Lower leg skin (tissue), 4 donors: ENCODE measurements at regions not wholly inside any gene's neighbourhood (a gene's known extent, or its start where the extent isn't known, plus 50 kb on each side); places are given as distances from the start of the nearest gene placed in this dataset.
"Not testable (repeated sequence)": the region's sequence is repeated elsewhere in the genome, so short reads cannot be mapped to it uniquely, and the experiment has no call there.

ENCODE experiments used
- DNase-seq, 2 donors: peaks; one replicate each; pipeline ENCODE4 v3.0.0-alpha.2; 2019; ENCODE audit warnings: low spot score in 2 of 2
- H3K4me3 ChIP-seq: fragments of 200-600 bp; sonication (generic); 2 replicates; pipeline ENCODE4 v1.5.1; 2017; ENCODE audit warnings: mild to moderate bottlenecking, low read depth; ENCODE audit not compliant: poor library complexity, severe bottlenecking
- POLR2A ChIP-seq, 2 donors: fragments of 450-650 bp; IDR thresholded peaks; one replicate each; pipeline ENCODE4 v1.6.1; 2016 to 2017; ENCODE audit warnings: antibody characterized with exemption in 2 of 2, mild to moderate bottlenecking in 1 of 2, moderate library complexity in 1 of 2
- WGBS, 2 donors: methylation state at CpG; one replicate each; pipeline ENCODE4 v1.1.5; 2018; 5-methylcytosine and 5-hydroxymethylcytosine counted together
- intact Hi-C: fragments of 100-400 bp; cut with DNase I; formaldehyde crosslinking; loops from one replicate; pipeline ENCODE4 v1.15.0; 2023; ENCODE audit warnings: low total_unique reads
- TF ChIP-seq, protein P1 (sequence below), 3 donors: fragments of 450-650 bp; IDR thresholded peaks; one replicate each; pipeline ENCODE4 v1.5.1; 2016; ENCODE audit warnings: antibody characterized with exemption in 3 of 3, mild to moderate bottlenecking in 3 of 3, moderate library complexity in 2 of 3

- 92% methylated on average over 2 of the region's 4 CpGs; no CpG with 5 or more reads in 1 of the 2 donors for WGBS, 2 donors
These were observed 163.5 kb downstream of the FAM47A start for GRCh38 chrX:33968611-33969010.

DNA sequence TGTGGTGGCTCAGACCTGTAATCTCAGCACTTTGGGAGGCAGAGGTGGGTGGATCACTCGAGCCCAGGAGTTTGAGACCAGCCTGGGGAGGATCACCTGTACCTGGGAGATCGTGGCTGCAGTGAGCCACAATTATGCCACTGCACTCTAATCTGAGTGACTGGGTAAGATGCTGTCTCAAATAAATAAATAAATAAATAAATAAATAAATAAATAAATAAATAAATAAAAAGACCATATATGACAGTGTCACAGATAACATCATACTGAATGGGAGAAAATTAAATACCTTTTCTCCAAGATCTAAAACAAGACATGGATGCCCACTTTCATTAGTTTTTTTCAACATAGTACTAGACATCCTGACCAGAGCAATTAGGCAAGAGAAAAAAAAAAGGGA lies 182.8 kb downstream of the FAM47A start:
- no peak for TF ChIP-seq POLR2A (IDR thresholded peaks at IDR 0.05)
- TF ChIP-seq, protein P1, sequence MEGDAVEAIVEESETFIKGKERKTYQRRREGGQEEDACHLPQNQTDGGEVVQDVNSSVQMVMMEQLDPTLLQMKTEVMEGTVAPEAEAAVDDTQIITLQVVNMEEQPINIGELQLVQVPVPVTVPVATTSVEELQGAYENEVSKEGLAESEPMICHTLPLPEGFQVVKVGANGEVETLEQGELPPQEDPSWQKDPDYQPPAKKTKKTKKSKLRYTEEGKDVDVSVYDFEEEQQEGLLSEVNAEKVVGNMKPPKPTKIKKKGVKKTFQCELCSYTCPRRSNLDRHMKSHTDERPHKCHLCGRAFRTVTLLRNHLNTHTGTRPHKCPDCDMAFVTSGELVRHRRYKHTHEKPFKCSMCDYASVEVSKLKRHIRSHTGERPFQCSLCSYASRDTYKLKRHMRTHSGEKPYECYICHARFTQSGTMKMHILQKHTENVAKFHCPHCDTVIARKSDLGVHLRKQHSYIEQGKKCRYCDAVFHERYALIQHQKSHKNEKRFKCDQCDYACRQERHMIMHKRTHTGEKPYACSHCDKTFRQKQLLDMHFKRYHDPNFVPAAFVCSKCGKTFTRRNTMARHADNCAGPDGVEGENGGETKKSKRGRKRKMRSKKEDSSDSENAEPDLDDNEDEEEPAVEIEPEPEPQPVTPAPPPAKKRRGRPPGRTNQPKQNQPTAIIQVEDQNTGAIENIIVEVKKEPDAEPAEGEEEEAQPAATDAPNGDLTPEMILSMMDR (IDR thresholded peaks at IDR 0.05), result no peak
- WGBS, 2 donors, result 40 to 91% methylated on average over 2 of the region's 2 CpGs

More at GRCh38 chrX:33968611-33969010, 163.5 kb downstream of the FAM47A start:
- no peak for DNase-seq
- no peak overlapping the region for H3K4me3 ChIP-seq
- no peak for TF ChIP-seq POLR2A (IDR thresholded peaks at IDR 0.05)
- TF ChIP-seq, protein P1 (IDR thresholded peaks at IDR 0.05), result no peak
- intact Hi-C loops, result no loop called here

DNA sequence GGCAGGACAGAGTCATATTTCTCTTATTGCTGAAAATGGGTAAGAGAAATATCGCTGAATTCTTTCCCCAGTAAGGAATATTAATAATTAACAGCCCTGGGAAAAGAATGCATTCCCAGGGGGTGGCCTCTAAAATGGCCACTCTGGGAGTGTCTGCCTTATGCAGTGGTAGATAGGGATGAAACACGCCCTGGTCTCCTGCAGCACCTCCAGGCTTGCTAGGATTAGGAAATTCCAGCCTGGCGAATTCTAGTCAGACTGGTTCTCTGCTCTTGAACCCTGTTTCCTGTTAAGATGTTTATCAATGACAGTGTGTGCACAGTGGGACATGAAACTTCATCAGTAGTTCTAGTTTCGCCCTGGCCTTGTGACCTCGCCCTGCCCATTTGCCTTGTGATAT lies 205.9 kb downstream of the FAM47A start:
- intact Hi-C loops, H3K4me3 ChIP-seq, DNase-seq: not testable (repeated sequence)
- WGBS, 2 donors, result 79 to 88% methylated on average over 5 of the region's 5 CpGs

More for the DNA sequence above, 182.8 kb downstream of the FAM47A start:
- DNase-seq, result no peak
- intact Hi-C loops, result no loop called here
- no peak overlapping the region for H3K4me3 ChIP-seq

DNA sequence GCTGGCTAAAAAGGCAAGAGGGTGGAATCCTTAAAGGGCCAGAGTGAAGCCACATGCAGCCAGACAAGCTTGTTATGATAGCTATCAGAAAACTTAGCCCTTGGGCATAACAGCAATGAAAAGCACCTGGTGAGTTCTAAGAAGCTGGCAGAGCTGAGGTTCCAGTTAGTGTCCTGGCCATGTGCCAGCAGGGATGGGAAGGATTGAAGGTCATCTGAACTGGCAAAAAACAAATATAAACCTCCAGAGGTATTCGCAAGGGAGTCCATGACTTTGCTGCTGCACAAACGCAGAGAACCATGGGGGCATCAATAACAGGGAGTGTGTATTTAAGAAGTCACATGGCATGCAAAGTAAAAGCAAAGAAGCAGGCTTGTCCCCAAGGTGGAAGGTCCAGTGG lies 208.9 kb downstream of the FAM47A start:
- DNase-seq, result no peak
- WGBS, 2 donors, result 68 to 92% methylated on average over 2 of the region's 2 CpGs
- intact Hi-C loops, result no loop called here
- TF ChIP-seq, protein P1 (IDR thresholded peaks at IDR 0.05), result no peak
- no peak for TF ChIP-seq POLR2A (IDR thresholded peaks at IDR 0.05)
- H3K4me3 ChIP-seq, result no peak overlapping the region

DNA sequence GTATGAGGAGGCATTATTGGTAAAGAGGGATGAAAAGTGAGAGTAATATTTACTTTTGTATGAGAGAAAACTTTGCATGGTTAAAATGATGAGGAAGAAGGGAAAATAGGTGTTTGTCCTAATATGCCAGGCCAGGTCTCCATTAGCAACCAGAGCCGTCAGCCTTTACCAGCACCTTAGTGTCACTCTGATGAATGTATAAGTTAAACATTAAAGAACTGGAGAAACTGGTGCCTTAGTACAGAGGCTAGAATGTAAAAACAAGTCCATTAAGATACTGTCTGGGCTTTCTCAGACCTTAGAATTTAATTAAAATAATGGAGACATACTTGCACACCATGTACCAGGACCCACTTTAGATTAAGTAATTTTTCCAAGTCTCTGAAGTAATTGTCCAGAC lies 222.3 kb downstream of the FAM47A start:
- H3K4me3 ChIP-seq, result no peak overlapping the region
- no peak for DNase-seq
- WGBS, 2 donors, result 69 to 76% methylated on average over 1 of the region's 1 CpG
- intact Hi-C loops, result no loop called here
- TF ChIP-seq POLR2A (IDR thresholded peaks at IDR 0.05), result no peak
- TF ChIP-seq, protein P1 (IDR thresholded peaks at IDR 0.05), result no peak

- WGBS, 2 donors, result 51 to 58% methylated on average over 5 of the region's 5 CpGs
- H3K4me3 ChIP-seq, result no peak overlapping the region
- no peak for TF ChIP-seq POLR2A (IDR thresholded peaks at IDR 0.05)
- TF ChIP-seq, protein P1 (IDR thresholded peaks at IDR 0.05), result no peak
- intact Hi-C loops, result no loop called here
- no peak for DNase-seq
These were observed 223.2 kb downstream of the FAM47A start for GRCh38 chrX:33908898-33909297.
